ENCODE measurements at regions not wholly inside any gene's neighbourhood (a gene's known extent, or its start where the extent isn't known, plus 50 kb on each side); places are given as distances from the start of the nearest gene placed in this dataset.
"Not testable (repeated sequence)": the region's sequence is repeated elsewhere in the genome, so short reads cannot be mapped to it uniquely, and the experiment has no call there.

- H3K27me3 ChIP-seq: no peaks in the 10 kb centered on the region
- DNase-seq: no peak
- H3K27ac ChIP-seq: no peak overlapping the region
- intact Hi-C loops (cut with DNase I): no loop called here
- H3K4me1 ChIP-seq: no peaks in the 10 kb centered on the region
- H3K9me3 ChIP-seq: peaks cover 0 to 6% (median 1%) of the 10 kb centered on the region in 3 donors
- TF ChIP-seq POLR2A (IDR thresholded peaks at IDR 0.05) (no peak), CTCF (IDR thresholded peaks at IDR 0.05) (no peak)
- no peaks in the 10 kb centered on the region for H3K36me3 ChIP-seq
- H3K4me3 ChIP-seq: no peak overlapping the region
- WGBS, 2 donors: 88% methylated on average over 2 to 3 of the region's 3 CpGs
Observed at GRCh38 chr2:16068552-16068940, 128.2 kb downstream of the MYCN start.

DNA sequence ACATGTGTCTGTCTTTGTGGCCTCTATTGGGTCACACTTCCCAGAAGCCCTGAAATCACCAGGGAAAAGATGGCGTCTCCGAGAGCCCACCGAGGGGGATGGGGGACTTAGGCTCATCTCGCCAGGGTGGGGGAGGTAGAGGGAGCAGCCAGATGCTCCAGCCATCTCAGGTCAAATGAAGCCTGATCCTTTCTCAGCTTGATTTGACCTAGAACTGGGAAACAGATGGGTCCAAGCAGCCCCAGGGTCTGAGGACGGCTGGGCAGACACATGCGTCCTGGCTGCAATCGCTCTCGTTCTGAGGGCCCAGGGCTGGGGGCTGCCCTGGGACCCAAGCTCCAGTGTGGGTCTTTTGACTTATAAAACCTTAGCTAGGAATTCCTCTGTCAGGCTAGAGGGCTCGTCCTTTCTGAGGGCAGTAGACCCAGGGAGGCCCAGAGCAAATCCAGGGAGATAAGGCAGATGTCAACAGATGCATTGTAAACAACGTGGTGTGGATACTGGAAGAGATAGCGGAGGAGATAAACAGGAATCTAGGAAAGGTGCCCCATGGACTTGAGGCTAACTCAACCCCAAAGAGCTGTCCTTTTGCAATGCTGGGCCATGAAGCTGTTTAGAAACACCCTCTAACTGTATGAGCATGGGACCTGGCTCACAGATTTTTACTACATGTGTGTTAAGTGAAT, 127.7 kb downstream of the MYCN start:
- no peak overlapping the region for H3K4me3 ChIP-seq
- no peak for DNase-seq
- 80 to 91% methylated on average over 8 to 11 of the region's 11 CpGs for WGBS, 2 donors
- no peak for TF ChIP-seq CTCF (IDR thresholded peaks at IDR 0.05)
- TF ChIP-seq POLR2A (IDR thresholded peaks at IDR 0.05): no peak
- peaks cover 0 to 12% (median 7%) of the 10 kb centered on the region in 3 donors for H3K9me3 ChIP-seq
- H3K4me1 ChIP-seq: no peaks in the 10 kb centered on the region
- no peak overlapping the region for H3K27ac ChIP-seq
- H3K27me3 ChIP-seq: no peaks in the 10 kb centered on the region
- H3K36me3 ChIP-seq: no peaks in the 10 kb centered on the region
- intact Hi-C loops (cut with DNase I): no loop called here

DNA sequence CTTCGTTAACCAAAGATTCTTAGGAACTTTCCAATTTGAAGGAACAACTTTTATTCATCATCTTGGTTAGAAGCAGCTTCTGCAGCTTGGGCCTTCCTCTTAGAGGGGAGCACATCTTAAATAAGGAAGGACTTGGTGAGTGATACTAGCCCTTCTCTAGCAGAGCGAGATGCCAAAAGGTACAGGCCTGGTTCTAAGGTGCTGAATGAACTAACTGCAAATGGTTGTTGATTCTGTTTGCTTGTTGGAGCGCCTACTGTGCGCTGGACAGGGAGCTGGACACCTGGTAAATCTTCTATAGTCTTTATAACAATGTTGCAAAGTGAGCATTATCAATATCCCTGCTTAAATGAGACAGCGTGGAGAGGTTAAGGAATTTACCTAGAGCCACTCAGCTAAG, 127.1 kb downstream of the MYCN start:
- intact Hi-C loops (cut with DNase I): no loop called here
- Histone ChIP-seq H3K4me3 (no peak overlapping the region), H3K4me1 (no peaks in the 10 kb centered on the region), H3K27ac (no peak overlapping the region), H3K27me3 (no peaks in the 10 kb centered on the region), H3K36me3 (no peaks in the 10 kb centered on the region), H3K9me3 (peaks cover 0 to 13% (median 9%) of the 10 kb centered on the region in 3 donors)
- DNase-seq: no peak
- 67 to 74% methylated on average over 5 of the region's 5 CpGs for WGBS, 2 donors
- TF ChIP-seq CTCF (IDR thresholded peaks at IDR 0.05) (no peak), POLR2A (IDR thresholded peaks at IDR 0.05) (no peak)

DNA sequence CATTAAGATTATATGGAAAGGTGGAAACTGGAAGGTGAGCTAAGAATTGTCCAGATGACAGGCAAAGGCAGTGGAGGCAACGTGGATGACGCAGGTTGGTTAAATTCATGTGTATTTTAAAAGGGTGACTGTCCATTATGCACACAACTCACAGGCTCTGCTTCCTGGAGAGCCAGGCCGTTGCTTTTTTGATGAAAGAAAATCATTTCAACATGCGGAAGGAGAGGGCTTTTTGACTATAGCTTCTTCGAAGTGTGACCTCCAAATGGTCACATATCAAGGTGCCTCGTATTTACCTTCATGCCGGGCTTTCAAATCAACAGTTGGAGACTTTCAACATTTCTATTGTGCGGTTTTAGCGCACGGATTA, 126.7 kb downstream of the MYCN start:
- Histone ChIP-seq H3K4me1 (no peaks in the 10 kb centered on the region), H3K36me3 (no peaks in the 10 kb centered on the region), H3K27me3 (no peaks in the 10 kb centered on the region), H3K27ac (no peak overlapping the region), H3K4me3 (no peak overlapping the region), H3K9me3 (peaks cover 0 to 13% (median 9%) of the 10 kb centered on the region in 3 donors)
- no peak for TF ChIP-seq CTCF (IDR thresholded peaks at IDR 0.05)
- TF ChIP-seq POLR2A (IDR thresholded peaks at IDR 0.05): no peak
- WGBS, 2 donors: 59 to 66% methylated on average over 10 of the region's 10 CpGs
- intact Hi-C loops (cut with DNase I): no loop called here
- no peak for DNase-seq

- WGBS, 2 donors: 74 to 77% methylated on average over 4 of the region's 4 CpGs
- intact Hi-C loops (cut with DNase I): no loop called here
Observed at GRCh38 chr2:16066261-16067036, 126.1 kb downstream of the MYCN start.

GRCh38 chr2:16065272-16066069, 125.1 kb downstream of the MYCN start:
- DNase-seq; intact Hi-C loops (cut with DNase I); H3K4me1 ChIP-seq; H3K36me3 ChIP-seq; H3K4me3 ChIP-seq; H3K27me3 ChIP-seq; H3K27ac ChIP-seq: not testable (repeated sequence)
- 65 to 66% methylated on average over 4 of the region's 4 CpGs for WGBS, 2 donors
- H3K9me3 ChIP-seq: peaks cover 0 to 13% (median 9%) of the 10 kb centered on the region in 3 donors

More at GRCh38 chr2:16066261-16067036, 126.1 kb downstream of the MYCN start:
- H3K4me3 ChIP-seq: no peak overlapping the region
- no peaks in the 10 kb centered on the region for H3K4me1 ChIP-seq
- no peak overlapping the region for H3K27ac ChIP-seq
- DNase-seq: no peak
- peaks cover 0 to 13% (median 9%) of the 10 kb centered on the region in 3 donors for H3K9me3 ChIP-seq
- TF ChIP-seq POLR2A (IDR thresholded peaks at IDR 0.05) (no peak), CTCF (IDR thresholded peaks at IDR 0.05) (no peak)
- no peaks in the 10 kb centered on the region for H3K36me3 ChIP-seq
- H3K27me3 ChIP-seq: no peaks in the 10 kb centered on the region
